A549 (cell line): ENCODE measurements at regions not wholly inside any gene's neighbourhood (a gene's known extent, or its start where the extent isn't known, plus 50 kb on each side); places are given as distances from the start of the nearest gene placed in this dataset.

ENCODE experiments used
- ATAC-seq, 2 experiments: fragments of 200-7000 bp in 1 of 2; fragments of >200 bp in 1 of 2; cut with Nextera tagmentation in 1 of 2; cut with Tn5 transposase in 1 of 2; 3 replicates each; pipeline versions ENCODE4 v1.8.0 to v1.9.1; 2018 to 2020; ENCODE audit warnings: mild to moderate bottlenecking in 1 of 2, moderate library complexity in 1 of 2
- CTCF ChIA-PET: fragments of 300-600 bp; sonication (Branson Sonifier 250); formaldehyde crosslinking; extraction: SDS; loops from one replicate; lab custom pipeline; 2021; ENCODE audit warnings: antibody characterized with exemption, inconsistent platforms; lab: Yijun Ruan, JAX
- POLR2A ChIA-PET: fragments of 350-600 bp; formaldehyde crosslinking; extraction: SDS; loops from one replicate; lab custom pipeline; 2021; ENCODE audit warnings: antibody characterized with exemption, inconsistent platforms; lab: Yijun Ruan, JAX
- DNase-seq, 2 experiments: peaks; one replicate each; pipeline versions ENCODE4 v3.0.0 to v3.0.0-alpha.2; 2011 to 2016; ENCODE audit warnings: low read depth in 1 of 2, low spot score in 1 of 2
- FAIRE-seq: peaks from 2 replicates; lab custom pipeline; 2011; peaks lifted over from hg19 to GRCh38; lab: Jason Lieb, UNC
- H3K27ac ChIP-seq, 2 experiments: fragments of >200 bp; sonication (Bioruptor Twin); formaldehyde crosslinking; 3 replicates each; pipeline ENCODE4 v1.5.1; 2016 to 2017
- H3K4me1 ChIP-seq: fragments of >200 bp; sonication (Bioruptor Twin); formaldehyde crosslinking; 3 replicates; pipeline ENCODE4 v1.6.1; 2016
- H3K4me2 ChIP-seq: fragments of >200 bp; sonication (Bioruptor Twin); formaldehyde crosslinking; 3 replicates; pipeline ENCODE4 v1.6.1; 2016
- H3K4me3 ChIP-seq: fragments of >200 bp; sonication (Bioruptor Twin); formaldehyde crosslinking; 3 replicates; pipeline ENCODE4 v1.5.1; 2016
- H3K9me3 ChIP-seq: fragments of >200 bp; sonication (Bioruptor Twin); formaldehyde crosslinking; 3 replicates; pipeline ENCODE4 v1.6.1; 2016
- BHLHE40 ChIP-seq: IDR thresholded peaks from 2 replicates; pipeline ENCODE4 v1.6.1; 2012; ENCODE audit warnings: low read depth, low read length, inconsistent platforms
- CBX2 ChIP-seq: fragments of 200-600 bp; sonication (generic); IDR thresholded peaks from 2 replicates; pipeline ENCODE4 v1.6.1; 2016; ENCODE audit warnings: low read depth, mild to moderate bottlenecking, borderline replicate concordance
- CHD4 ChIP-seq: fragments of 200-600 bp; sonication (generic); IDR thresholded peaks from 2 replicates; pipeline ENCODE4 v1.6.1; 2016; ENCODE audit warnings: antibody characterized with exemption, mild to moderate bottlenecking, borderline replicate concordance
- FOSB ChIP-seq: fragments of 250-450 bp; sonication (Bioruptor Pico); IDR thresholded peaks from 2 replicates; pipeline ENCODE4 v1.5.0; 2020; ENCODE audit warnings: mild to moderate bottlenecking, moderate library complexity
- HES2 ChIP-seq: fragments of >200 bp; sonication (Bioruptor Twin); formaldehyde crosslinking; IDR thresholded peaks from 2 replicates; pipeline ENCODE4 v1.6.1; 2016
- HEYL ChIP-seq: fragments of 250-450 bp; sonication (Bioruptor Pico); IDR thresholded peaks from 2 replicates; pipeline ENCODE4 v1.8.0; 2021; ENCODE audit warnings: mild to moderate bottlenecking, moderate library complexity
- HMGXB4 ChIP-seq: fragments of 250-450 bp; sonication (Bioruptor Pico); IDR thresholded peaks from 2 replicates; pipeline ENCODE4 v1.5.0; 2021; ENCODE audit warnings: mild to moderate bottlenecking, moderate library complexity, borderline replicate concordance
- HOXA7 ChIP-seq: fragments of 250-450 bp; sonication (Bioruptor Pico); IDR thresholded peaks from 2 replicates; pipeline ENCODE4 v1.5.0; 2020; ENCODE audit warnings: mild to moderate bottlenecking, moderate library complexity
- HOXB13 ChIP-seq: fragments of 250-450 bp; sonication (Bioruptor Pico); IDR thresholded peaks from 2 replicates; pipeline ENCODE4 v1.5.0; 2020; ENCODE audit warnings: low read depth, mild to moderate bottlenecking, moderate library complexity
- HOXB5 ChIP-seq: fragments of 250-450 bp; sonication (Bioruptor Pico); IDR thresholded peaks from 2 replicates; pipeline ENCODE4 v1.5.0; 2020; ENCODE audit warnings: mild to moderate bottlenecking, moderate library complexity
- MAZ ChIP-seq: fragments of 150-350 bp; IDR thresholded peaks from 2 replicates; pipeline ENCODE4 v1.6.1; 2014; ENCODE audit warnings: antibody characterized with exemption, low read depth, low read length, borderline replicate concordance
- MYC ChIP-seq: IDR thresholded peaks from 2 replicates; pipeline ENCODE4 v1.6.1; 2012; ENCODE audit warnings: mild to moderate bottlenecking, inconsistent platforms, low read length, improper control_type of control experiment, borderline replicate concordance
- NFE2L2 ChIP-seq: fragments of 150-350 bp; conservative IDR thresholded peaks from 2 replicates; pipeline ENCODE4 v1.6.1; 2014; ENCODE audit warnings: low read length
- NR3C1 ChIP-seq: fragments of >200 bp; sonication (Bioruptor Twin); formaldehyde crosslinking; IDR thresholded peaks from 3 replicates; pipeline ENCODE4 v1.6.1; 2017
- PHF8 ChIP-seq: fragments of 200-600 bp; sonication (generic); IDR thresholded peaks from 2 replicates; pipeline ENCODE4 v1.6.1; 2016; ENCODE audit warnings: low read depth, mild to moderate bottlenecking, antibody characterized with exemption, moderate library complexity, borderline replicate concordance
- POLR2A ChIP-seq: IDR thresholded peaks from 2 replicates; pipeline ENCODE4 v1.6.1; 2012; ENCODE audit warnings: mild to moderate bottlenecking, low read length
- POLR2AphosphoS2 ChIP-seq: conservative IDR thresholded peaks from 2 replicates; pipeline ENCODE4 v1.6.1; 2012; ENCODE audit warnings: low read length, improper control_type of control experiment, inconsistent platforms
- SMC3 ChIP-seq: fragments of >200 bp; sonication (Bioruptor Twin); formaldehyde crosslinking; IDR thresholded peaks from 3 replicates; pipeline ENCODE4 v1.6.1; 2018; ENCODE audit warnings: inconsistent platforms
- TFCP2L1 ChIP-seq: fragments of 250-450 bp; sonication (Bioruptor Pico); IDR thresholded peaks from 2 replicates; pipeline ENCODE4 v1.5.0; 2021; ENCODE audit warnings: mild to moderate bottlenecking
- ZFP36 ChIP-seq: fragments of 450-650 bp; IDR thresholded peaks from 2 replicates; pipeline ENCODE4 v1.6.1; 2014; ENCODE audit warnings: borderline replicate concordance; ENCODE audit not compliant: partially characterized antibody
- ZNF302 ChIP-seq: fragments of 250-450 bp; sonication (Bioruptor Pico); IDR thresholded peaks from 2 replicates; pipeline ENCODE4 v1.9.0; 2021; ENCODE audit warnings: inconsistent platforms, mild to moderate bottlenecking, moderate library complexity
- ZSCAN20 ChIP-seq: fragments of 250-450 bp; sonication (Bioruptor Pico); IDR thresholded peaks from 2 replicates; pipeline ENCODE4 v1.8.0; 2022; ENCODE audit warnings: mild to moderate bottlenecking, moderate library complexity
- TF ChIP-seq, protein P1 (sequence below): fragments of >200 bp; sonication (Bioruptor Twin); formaldehyde crosslinking; IDR thresholded peaks from 3 replicates; pipeline ENCODE4 v1.6.1; 2016
- TF ChIP-seq, protein P2 (sequence below): IDR thresholded peaks from 2 replicates; pipeline ENCODE4 v1.6.1; 2012
- TF ChIP-seq, protein P3 (sequence below): fragments of >200 bp; sonication (Bioruptor Twin); formaldehyde crosslinking; IDR thresholded peaks from 3 replicates; pipeline ENCODE4 v1.5.1; 2016
- TF ChIP-seq, protein P4 (sequence below): fragments of 150-350 bp; IDR thresholded peaks from 2 replicates; pipeline ENCODE4 v1.6.1; 2014; ENCODE audit warnings: low read depth, mild to moderate bottlenecking, low read length
- TF ChIP-seq, protein P5 (sequence below): fragments of 250-450 bp; sonication (Bioruptor Pico); IDR thresholded peaks from 2 replicates; pipeline ENCODE4 v1.5.0; 2020; ENCODE audit warnings: low read depth, mild to moderate bottlenecking, moderate library complexity

DNA sequence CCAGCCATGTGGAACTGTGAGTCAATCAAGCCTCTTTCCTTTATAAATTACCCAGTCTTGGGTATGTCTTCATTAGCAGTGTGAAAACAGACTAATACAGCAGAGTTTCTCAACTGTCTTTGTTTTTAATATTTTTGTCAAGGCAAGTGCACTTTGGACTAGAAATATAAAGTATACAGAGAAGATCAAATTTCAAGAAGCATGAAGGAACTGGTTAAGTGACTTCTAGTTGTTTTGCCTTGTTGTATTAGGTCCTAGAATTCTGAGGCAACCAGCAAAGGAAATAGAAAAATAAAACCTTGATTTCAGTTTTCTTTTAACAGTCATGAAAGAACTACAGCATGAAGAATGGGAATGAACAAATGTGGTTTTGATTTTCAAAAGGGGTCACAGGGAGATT is 131.1 kb upstream of the PTGFR start:
- ATAC-seq (no peak), FAIRE-seq (no peak), DNase-seq (no peak)
- no peak overlapping the region for H3K4me2 ChIP-seq
- TF ChIP-seq, protein P1, sequence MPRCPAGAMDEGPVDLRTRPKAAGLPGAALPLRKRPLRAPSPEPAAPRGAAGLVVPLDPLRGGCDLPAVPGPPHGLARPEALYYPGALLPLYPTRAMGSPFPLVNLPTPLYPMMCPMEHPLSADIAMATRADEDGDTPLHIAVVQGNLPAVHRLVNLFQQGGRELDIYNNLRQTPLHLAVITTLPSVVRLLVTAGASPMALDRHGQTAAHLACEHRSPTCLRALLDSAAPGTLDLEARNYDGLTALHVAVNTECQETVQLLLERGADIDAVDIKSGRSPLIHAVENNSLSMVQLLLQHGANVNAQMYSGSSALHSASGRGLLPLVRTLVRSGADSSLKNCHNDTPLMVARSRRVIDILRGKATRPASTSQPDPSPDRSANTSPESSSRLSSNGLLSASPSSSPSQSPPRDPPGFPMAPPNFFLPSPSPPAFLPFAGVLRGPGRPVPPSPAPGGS = no peak
- no peak for TF ChIP-seq HMGXB4 (CRISPR knock-in tag)
- no peak for TF ChIP-seq TFCP2L1 (CRISPR knock-in tag)
- no peak for TF ChIP-seq PHF8
- no peak for TF ChIP-seq HEYL (CRISPR knock-in tag)
- TF ChIP-seq HOXB13 (CRISPR knock-in tag) = no peak
- TF ChIP-seq, protein P2, sequence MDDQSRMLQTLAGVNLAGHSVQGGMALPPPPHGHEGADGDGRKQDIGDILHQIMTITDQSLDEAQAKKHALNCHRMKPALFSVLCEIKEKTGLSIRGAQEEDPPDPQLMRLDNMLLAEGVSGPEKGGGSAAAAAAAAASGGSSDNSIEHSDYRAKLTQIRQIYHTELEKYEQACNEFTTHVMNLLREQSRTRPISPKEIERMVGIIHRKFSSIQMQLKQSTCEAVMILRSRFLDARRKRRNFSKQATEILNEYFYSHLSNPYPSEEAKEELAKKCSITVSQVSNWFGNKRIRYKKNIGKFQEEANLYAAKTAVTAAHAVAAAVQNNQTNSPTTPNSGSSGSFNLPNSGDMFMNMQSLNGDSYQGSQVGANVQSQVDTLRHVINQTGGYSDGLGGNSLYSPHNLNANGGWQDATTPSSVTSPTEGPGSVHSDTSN = no peak
- TF ChIP-seq, protein P3, sequence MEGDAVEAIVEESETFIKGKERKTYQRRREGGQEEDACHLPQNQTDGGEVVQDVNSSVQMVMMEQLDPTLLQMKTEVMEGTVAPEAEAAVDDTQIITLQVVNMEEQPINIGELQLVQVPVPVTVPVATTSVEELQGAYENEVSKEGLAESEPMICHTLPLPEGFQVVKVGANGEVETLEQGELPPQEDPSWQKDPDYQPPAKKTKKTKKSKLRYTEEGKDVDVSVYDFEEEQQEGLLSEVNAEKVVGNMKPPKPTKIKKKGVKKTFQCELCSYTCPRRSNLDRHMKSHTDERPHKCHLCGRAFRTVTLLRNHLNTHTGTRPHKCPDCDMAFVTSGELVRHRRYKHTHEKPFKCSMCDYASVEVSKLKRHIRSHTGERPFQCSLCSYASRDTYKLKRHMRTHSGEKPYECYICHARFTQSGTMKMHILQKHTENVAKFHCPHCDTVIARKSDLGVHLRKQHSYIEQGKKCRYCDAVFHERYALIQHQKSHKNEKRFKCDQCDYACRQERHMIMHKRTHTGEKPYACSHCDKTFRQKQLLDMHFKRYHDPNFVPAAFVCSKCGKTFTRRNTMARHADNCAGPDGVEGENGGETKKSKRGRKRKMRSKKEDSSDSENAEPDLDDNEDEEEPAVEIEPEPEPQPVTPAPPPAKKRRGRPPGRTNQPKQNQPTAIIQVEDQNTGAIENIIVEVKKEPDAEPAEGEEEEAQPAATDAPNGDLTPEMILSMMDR = no peak
- TF ChIP-seq, protein P4, sequence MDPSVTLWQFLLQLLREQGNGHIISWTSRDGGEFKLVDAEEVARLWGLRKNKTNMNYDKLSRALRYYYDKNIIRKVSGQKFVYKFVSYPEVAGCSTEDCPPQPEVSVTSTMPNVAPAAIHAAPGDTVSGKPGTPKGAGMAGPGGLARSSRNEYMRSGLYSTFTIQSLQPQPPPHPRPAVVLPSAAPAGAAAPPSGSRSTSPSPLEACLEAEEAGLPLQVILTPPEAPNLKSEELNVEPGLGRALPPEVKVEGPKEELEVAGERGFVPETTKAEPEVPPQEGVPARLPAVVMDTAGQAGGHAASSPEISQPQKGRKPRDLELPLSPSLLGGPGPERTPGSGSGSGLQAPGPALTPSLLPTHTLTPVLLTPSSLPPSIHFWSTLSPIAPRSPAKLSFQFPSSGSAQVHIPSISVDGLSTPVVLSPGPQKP = no peak
- no peak for TF ChIP-seq POLR2A
- H3K4me1 ChIP-seq = no peaks in the 10 kb centered on the region
- H3K4me3 ChIP-seq = no peak overlapping the region
- ChIA-PET POLR2A (no interaction called here), CTCF (no interaction called here)
- H3K27ac ChIP-seq = no peak overlapping the region
- no peaks in the 10 kb centered on the region for H3K9me3 ChIP-seq

DNA sequence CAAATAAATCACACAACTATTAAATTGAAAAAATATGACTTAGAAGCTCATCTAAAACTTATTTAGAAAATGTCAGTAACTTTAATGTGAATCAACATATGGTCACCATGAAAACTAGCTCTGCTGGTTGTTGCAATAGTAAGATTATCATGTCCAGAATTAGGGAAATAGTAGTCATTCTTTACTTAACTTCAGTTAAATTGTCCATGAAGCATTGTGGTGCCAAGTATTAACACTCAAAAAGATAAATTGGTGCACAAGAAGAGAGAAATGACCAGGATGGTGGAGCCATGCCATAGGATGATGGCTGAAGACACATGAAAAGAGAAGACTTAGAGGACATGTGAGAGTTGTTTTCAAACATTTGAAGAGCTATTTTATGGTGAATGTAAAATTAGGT is 130.2 kb upstream of the PTGFR start:
- no peaks in the 10 kb centered on the region for H3K4me1 ChIP-seq
- ATAC-seq (no peak), DNase-seq (no peak), FAIRE-seq (no peak)
- CTCF ChIA-PET = no interaction called here
- H3K27ac ChIP-seq = no peak overlapping the region
- H3K9me3 ChIP-seq = no peaks in the 10 kb centered on the region
- H3K4me2 ChIP-seq = no peak overlapping the region
- no peak for TF ChIP-seq SMC3
- TF ChIP-seq ZSCAN20 (CRISPR knock-in tag) = no peak
- TF ChIP-seq MYC = no peak
- no peak for TF ChIP-seq HOXB5 (CRISPR knock-in tag)
- TF ChIP-seq, protein P5, sequence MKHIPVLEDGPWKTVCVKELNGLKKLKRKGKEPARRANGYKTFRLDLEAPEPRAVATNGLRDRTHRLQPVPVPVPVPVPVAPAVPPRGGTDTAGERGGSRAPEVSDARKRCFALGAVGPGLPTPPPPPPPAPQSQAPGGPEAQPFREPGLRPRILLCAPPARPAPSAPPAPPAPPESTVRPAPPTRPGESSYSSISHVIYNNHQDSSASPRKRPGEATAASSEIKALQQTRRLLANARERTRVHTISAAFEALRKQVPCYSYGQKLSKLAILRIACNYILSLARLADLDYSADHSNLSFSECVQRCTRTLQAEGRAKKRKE (CRISPR knock-in tag) = no peak
- TF ChIP-seq NFE2L2 = no peak
- TF ChIP-seq NR3C1 = no peak
- no peak for TF ChIP-seq HEYL (CRISPR knock-in tag)
- TF ChIP-seq MAZ = no peak
- TF ChIP-seq ZFP36 = no peak
- no peak for TF ChIP-seq FOSB
- no peak for TF ChIP-seq ZNF302
- no peak for TF ChIP-seq HES2
- TF ChIP-seq CBX2 = no peak
- no peak for TF ChIP-seq POLR2AphosphoS2
- no peak for TF ChIP-seq CHD4
- TF ChIP-seq HOXA7 = no peak
- TF ChIP-seq BHLHE40 = no peak
- H3K4me3 ChIP-seq = no peak overlapping the region
- POLR2A ChIA-PET = no interaction called here
